Ascending aorta (tissue), 2 donors: ENCODE measurements at regions not wholly inside any gene's neighbourhood (a gene's known extent, or its start where the extent isn't known, plus 50 kb on each side); places are given as distances from the start of the nearest gene placed in this dataset.

Experiments used
- DNase-seq, 2 donors: peaks; one replicate each; pipeline ENCODE4 v3.0.0-alpha.2; 2019; ENCODE audit warnings: low spot score in 2 of 2
- H3K27ac ChIP-seq, 2 donors: fragments of 200-600 bp; sonication (generic); one replicate each; pipeline ENCODE4 v1.5.1; 2016 to 2017; ENCODE audit warnings: mild to moderate bottlenecking in 1 of 2
- H3K27me3 ChIP-seq: fragments of 200-600 bp; sonication (generic); one replicate; pipeline ENCODE4 v1.5.1; 2017
- H3K36me3 ChIP-seq, 2 donors: fragments of 200-600 bp; sonication (generic); one replicate each; pipeline ENCODE4 v1.5.1; 2016
- H3K4me1 ChIP-seq, 2 donors: fragments of 200-600 bp; sonication (generic); one replicate each; pipeline ENCODE4 v1.5.1; 2016 to 2017; ENCODE audit warnings: mild to moderate bottlenecking in 1 of 2
- H3K4me3 ChIP-seq, 2 donors: fragments of 200-600 bp; sonication (generic); one replicate each; pipeline ENCODE4 v1.5.1; 2016 to 2017; ENCODE audit warnings: mild to moderate bottlenecking in 1 of 2
- H3K9me3 ChIP-seq, 2 donors: fragments of 200-600 bp; sonication (generic); one replicate each; pipeline ENCODE4 v1.5.1; 2016
- intact Hi-C: fragments of 100-400 bp; cut with DNase I; formaldehyde crosslinking; loops from one replicate; pipeline ENCODE4 v1.15.1; 2023
- TF ChIP-seq, protein P1 (sequence below), 3 experiments: fragments of 200-600 bp in 2 of 3; fragments of 450-650 bp in 1 of 3; sonication (generic) in 2 of 3; IDR thresholded peaks; one replicate each; pipeline ENCODE4 v1.5.1; 2016 to 2019; ENCODE audit warnings: antibody characterized with exemption in 3 of 3, mild to moderate bottlenecking in 1 of 3, moderate library complexity in 1 of 3

- H3K4me3 ChIP-seq, result no peak overlapping the region
- no peak overlapping the region for H3K27ac ChIP-seq
- no peaks in the 10 kb centered on the region for H3K36me3 ChIP-seq
- TF ChIP-seq, protein P1, sequence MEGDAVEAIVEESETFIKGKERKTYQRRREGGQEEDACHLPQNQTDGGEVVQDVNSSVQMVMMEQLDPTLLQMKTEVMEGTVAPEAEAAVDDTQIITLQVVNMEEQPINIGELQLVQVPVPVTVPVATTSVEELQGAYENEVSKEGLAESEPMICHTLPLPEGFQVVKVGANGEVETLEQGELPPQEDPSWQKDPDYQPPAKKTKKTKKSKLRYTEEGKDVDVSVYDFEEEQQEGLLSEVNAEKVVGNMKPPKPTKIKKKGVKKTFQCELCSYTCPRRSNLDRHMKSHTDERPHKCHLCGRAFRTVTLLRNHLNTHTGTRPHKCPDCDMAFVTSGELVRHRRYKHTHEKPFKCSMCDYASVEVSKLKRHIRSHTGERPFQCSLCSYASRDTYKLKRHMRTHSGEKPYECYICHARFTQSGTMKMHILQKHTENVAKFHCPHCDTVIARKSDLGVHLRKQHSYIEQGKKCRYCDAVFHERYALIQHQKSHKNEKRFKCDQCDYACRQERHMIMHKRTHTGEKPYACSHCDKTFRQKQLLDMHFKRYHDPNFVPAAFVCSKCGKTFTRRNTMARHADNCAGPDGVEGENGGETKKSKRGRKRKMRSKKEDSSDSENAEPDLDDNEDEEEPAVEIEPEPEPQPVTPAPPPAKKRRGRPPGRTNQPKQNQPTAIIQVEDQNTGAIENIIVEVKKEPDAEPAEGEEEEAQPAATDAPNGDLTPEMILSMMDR (IDR thresholded peaks at IDR 0.05), result no peak
- no peaks in the 10 kb centered on the region for H3K27me3 ChIP-seq
- no peaks in the 10 kb centered on the region for H3K9me3 ChIP-seq
- no peaks in the 10 kb centered on the region for H3K4me1 ChIP-seq
- DNase-seq, result no peak
- intact Hi-C loops, result loop anchor here (10.0 kb wide), 1 partner anchor 662 kb away; no protein-coding TSS in a partner anchor
Measured at GRCh38 chr9:13432904-13433303, 153.4 kb upstream of the MPDZ start.

DNA sequence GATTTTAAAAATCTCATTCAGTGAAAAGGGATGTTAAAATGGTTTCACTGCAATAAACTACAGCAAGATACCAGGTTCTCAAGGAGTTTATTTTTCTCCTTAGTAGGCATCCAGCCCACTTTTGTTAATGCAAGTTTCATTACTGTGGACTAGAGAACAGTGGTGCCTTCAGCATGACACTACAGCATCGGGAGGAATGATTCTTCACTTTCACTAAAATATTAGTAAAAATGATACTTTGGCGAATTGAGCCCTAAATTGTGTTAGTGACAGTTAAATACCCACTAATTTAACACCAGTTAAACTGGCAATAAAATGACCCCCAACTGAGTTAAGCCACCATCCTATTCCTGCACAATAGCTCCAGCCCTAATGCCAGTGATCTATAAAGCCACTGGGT lies 152.2 kb upstream of the MPDZ start:
- H3K27me3 ChIP-seq, result no peaks in the 10 kb centered on the region
- H3K4me1 ChIP-seq, result no peaks in the 10 kb centered on the region
- no peak for DNase-seq
- H3K4me3 ChIP-seq, result no peak overlapping the region
- H3K36me3 ChIP-seq, result no peaks in the 10 kb centered on the region
- H3K27ac ChIP-seq, result no peak overlapping the region
- intact Hi-C loops, result loop anchor here (10.0 kb wide), 1 partner anchor 663 kb away; no protein-coding TSS in a partner anchor
- TF ChIP-seq, protein P1 (IDR thresholded peaks at IDR 0.05), result no peak
- no peaks in the 10 kb centered on the region for H3K9me3 ChIP-seq

GRCh38 chr9:13431222-13431536 lies 151.7 kb upstream of the MPDZ start:
- Histone ChIP-seq H3K9me3 (no peaks in the 10 kb centered on the region), H3K4me1 (no peaks in the 10 kb centered on the region), H3K27ac (no peak overlapping the region), H3K27me3 (no peaks in the 10 kb centered on the region), H3K4me3 (no peak overlapping the region), H3K36me3 (no peaks in the 10 kb centered on the region)
- TF ChIP-seq, protein P1 (IDR thresholded peaks at IDR 0.05), result no peak
- intact Hi-C loops, result loop anchor here (10.0 kb wide), 1 partner anchor 664 kb away; no protein-coding TSS in a partner anchor
- DNase-seq, result no peak

- Histone ChIP-seq H3K9me3 (no peaks in the 10 kb centered on the region), H3K4me1 (no peaks in the 10 kb centered on the region), H3K27me3 (no peaks in the 10 kb centered on the region), H3K4me3 (no peak overlapping the region), H3K27ac (no peak overlapping the region), H3K36me3 (no peaks in the 10 kb centered on the region)
- DNase-seq, result no peak
- TF ChIP-seq, protein P1 (IDR thresholded peaks at IDR 0.05), result no peak
- intact Hi-C loops, result loop anchor here (10.0 kb wide), 1 partner anchor 664 kb away; no protein-coding TSS in a partner anchor
Measured at GRCh38 chr9:13430368-13431221, 151.1 kb upstream of the MPDZ start.

DNA sequence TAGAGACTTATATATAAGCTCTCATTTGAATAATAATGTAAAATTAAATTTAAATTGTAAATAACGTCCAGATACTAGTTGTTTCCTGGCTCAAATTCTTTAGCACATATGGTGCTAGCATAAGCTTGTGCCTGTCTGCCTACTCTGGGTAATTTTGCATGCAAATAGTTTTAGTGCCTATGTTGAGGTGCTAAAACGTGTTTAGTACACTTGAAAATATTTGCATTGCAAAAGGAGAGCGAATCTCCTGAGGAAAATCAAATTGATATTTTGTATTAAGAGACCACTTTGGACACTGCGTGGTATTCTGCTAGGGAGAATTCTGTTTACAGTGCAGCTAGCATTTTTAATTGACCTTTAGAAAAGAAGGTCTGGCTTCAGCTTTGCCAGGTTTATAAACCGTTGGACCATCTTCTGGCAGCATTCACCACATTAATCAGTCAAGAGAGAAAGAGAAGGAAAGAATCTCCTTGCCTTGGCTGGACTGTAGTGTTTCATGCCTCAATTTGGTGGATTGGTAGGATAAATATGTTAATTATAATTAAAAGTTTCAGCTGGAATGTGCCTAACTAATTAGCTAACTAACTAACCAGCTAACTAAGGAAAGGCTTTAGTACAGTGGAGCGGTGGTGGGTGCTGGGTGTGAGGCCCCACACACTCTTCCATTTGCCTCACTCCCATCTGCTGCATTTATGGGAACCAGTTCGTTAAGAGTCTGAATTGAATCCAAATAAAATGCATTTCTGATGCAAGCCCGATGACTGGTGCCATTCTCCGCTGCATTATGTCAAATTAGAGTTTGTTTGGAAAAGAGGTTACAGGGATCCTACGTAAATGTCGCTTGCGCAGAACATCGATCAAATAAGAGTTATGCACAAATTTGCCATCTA lies 150.1 kb upstream of the MPDZ start:
- no peaks in the 10 kb centered on the region for H3K36me3 ChIP-seq
- H3K4me1 ChIP-seq, result no peaks in the 10 kb centered on the region
- no peaks in the 10 kb centered on the region for H3K9me3 ChIP-seq
- H3K4me3 ChIP-seq, result no peak overlapping the region
- intact Hi-C loops, result loop anchor here (2.0 to 10.0 kb wide), 4 partner anchors 77 to 998 kb away; no protein-coding TSS in a partner anchor
- no peak for DNase-seq
- H3K27ac ChIP-seq, result no peak overlapping the region
- TF ChIP-seq, protein P1 (IDR thresholded peaks at IDR 0.05), result no peak
- H3K27me3 ChIP-seq, result no peaks in the 10 kb centered on the region
